ENCODE measurements at regions not wholly inside any gene's neighbourhood (a gene's known extent, or its start where the extent isn't known, plus 50 kb on each side); places are given as distances from the start of the nearest gene placed in this dataset.

- 0% methylated on average over 1 of the region's 1 CpG for WGBS, 2 donors
- DNase-seq (ENCODE audit: low spot score in 2 of 2): no peak
- intact Hi-C loops (cut with DNase I; ENCODE audit: low total_unique reads): no loop called here
- no peak overlapping the region for H3K4me3 ChIP-seq (ENCODE audit: low read depth, poor library complexity, severe bottlenecking)
- no peak for TF ChIP-seq POLR2A (IDR thresholded peaks at IDR 0.05)
Measured at GRCh38 chr13:103716718-103717117, 650.5 kb upstream of the SLC10A2 start.

DNA sequence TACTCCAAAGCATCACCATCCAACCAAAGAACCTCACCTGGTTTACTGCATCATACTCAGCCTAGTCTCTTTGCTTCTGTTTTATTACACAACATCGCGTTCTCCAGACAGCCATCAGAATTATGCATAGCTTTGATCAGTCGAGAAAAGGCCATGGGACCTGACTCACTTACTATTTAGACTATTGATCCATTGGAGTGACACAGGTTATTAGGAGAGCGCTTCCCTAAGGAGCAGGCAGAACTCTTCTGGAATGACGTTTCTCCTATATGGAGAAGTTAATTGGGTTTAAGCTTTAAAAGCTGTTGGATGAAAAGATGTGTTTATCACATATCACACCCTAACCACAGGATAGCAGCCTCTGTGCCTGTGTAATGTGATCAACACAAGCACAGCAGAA is 649.1 kb upstream of the SLC10A2 start:
- no peak for DNase-seq (ENCODE audit: low spot score in 2 of 2)
- no peak for TF ChIP-seq POLR2A (IDR thresholded peaks at IDR 0.05)
- TF ChIP-seq, protein P1, sequence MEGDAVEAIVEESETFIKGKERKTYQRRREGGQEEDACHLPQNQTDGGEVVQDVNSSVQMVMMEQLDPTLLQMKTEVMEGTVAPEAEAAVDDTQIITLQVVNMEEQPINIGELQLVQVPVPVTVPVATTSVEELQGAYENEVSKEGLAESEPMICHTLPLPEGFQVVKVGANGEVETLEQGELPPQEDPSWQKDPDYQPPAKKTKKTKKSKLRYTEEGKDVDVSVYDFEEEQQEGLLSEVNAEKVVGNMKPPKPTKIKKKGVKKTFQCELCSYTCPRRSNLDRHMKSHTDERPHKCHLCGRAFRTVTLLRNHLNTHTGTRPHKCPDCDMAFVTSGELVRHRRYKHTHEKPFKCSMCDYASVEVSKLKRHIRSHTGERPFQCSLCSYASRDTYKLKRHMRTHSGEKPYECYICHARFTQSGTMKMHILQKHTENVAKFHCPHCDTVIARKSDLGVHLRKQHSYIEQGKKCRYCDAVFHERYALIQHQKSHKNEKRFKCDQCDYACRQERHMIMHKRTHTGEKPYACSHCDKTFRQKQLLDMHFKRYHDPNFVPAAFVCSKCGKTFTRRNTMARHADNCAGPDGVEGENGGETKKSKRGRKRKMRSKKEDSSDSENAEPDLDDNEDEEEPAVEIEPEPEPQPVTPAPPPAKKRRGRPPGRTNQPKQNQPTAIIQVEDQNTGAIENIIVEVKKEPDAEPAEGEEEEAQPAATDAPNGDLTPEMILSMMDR (IDR thresholded peaks at IDR 0.05): no peak
- WGBS, 2 donors: 91 to 92% methylated on average over 5 of the region's 5 CpGs
- intact Hi-C loops (cut with DNase I; ENCODE audit: low total_unique reads): no loop called here
- H3K4me3 ChIP-seq (ENCODE audit: low read depth, poor library complexity, severe bottlenecking): no peak overlapping the region

- no peak overlapping the region for H3K4me3 ChIP-seq (ENCODE audit: low read depth, poor library complexity, severe bottlenecking)
- WGBS, 2 donors: 93 to 100% methylated on average over 1 of the region's 1 CpG
- TF ChIP-seq, protein P1 (IDR thresholded peaks at IDR 0.05): no peak
- TF ChIP-seq POLR2A (IDR thresholded peaks at IDR 0.05): no peak
- no peak for DNase-seq (ENCODE audit: low spot score in 2 of 2)
- intact Hi-C loops (cut with DNase I; ENCODE audit: low total_unique reads): no loop called here
Measured at GRCh38 chr13:103703246-103703645, 637.0 kb upstream of the SLC10A2 start.

- intact Hi-C loops (cut with DNase I; ENCODE audit: low total_unique reads): no loop called here
- no peak overlapping the region for H3K4me3 ChIP-seq (ENCODE audit: low read depth, poor library complexity, severe bottlenecking)
- DNase-seq (ENCODE audit: low spot score in 2 of 2): no peak
- TF ChIP-seq POLR2A (IDR thresholded peaks at IDR 0.05): no peak
- TF ChIP-seq, protein P1 (IDR thresholded peaks at IDR 0.05): no peak
- WGBS, 2 donors: 49 to 51% methylated on average over 5 of the region's 5 CpGs
Measured at GRCh38 chr13:103698000-103698399, 631.8 kb upstream of the SLC10A2 start.

DNA sequence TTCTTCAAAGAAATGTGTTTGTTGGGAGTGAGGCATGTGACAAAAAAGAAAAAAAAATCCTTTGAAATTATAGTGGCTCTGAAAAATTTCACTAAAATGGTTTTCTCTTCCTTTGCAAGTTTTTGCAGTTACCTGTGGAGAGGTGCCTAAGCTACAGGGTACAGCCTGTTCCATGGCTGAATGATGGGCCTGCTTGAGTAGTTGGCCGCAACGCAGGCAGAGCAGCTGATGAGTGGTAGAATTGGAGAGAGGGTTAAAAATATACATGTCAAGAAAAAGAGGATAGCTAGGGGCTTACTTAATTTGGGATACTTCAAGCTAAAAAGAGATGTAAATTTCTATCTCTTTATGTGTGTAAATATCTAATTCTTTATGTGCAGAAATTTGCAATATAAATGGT is 629.1 kb upstream of the SLC10A2 start:
- DNase-seq (ENCODE audit: low spot score in 2 of 2): no peak
- 81 to 98% methylated on average over 2 of the region's 2 CpGs for WGBS, 2 donors
- intact Hi-C loops (cut with DNase I; ENCODE audit: low total_unique reads): no loop called here
- no peak overlapping the region for H3K4me3 ChIP-seq (ENCODE audit: low read depth, poor library complexity, severe bottlenecking)
- no peak for TF ChIP-seq POLR2A (IDR thresholded peaks at IDR 0.05)
- TF ChIP-seq, protein P1 (IDR thresholded peaks at IDR 0.05): no peak

DNA sequence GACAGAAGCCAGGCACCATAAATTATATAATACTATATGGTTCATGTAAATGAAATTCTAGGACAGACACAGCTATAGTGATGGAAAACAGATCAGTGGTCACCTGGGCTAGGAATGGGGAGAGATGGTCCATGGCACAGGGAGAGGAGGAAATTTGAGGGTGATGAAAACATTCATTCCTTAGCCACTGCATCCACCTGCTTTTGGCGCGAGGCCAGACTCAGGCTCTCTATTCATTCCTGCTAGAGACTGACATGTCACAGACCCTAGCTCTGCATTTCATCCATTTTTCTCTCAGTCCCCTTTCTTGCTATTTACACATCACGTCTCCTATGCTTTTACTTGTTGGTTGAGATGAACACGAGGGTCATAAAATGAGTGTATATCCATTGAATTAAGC is 628.3 kb upstream of the SLC10A2 start:
- DNase-seq (ENCODE audit: low spot score in 2 of 2): no peak
- no peak overlapping the region for H3K4me3 ChIP-seq (ENCODE audit: low read depth, poor library complexity, severe bottlenecking)

More for the DNA sequence above, 628.3 kb upstream of the SLC10A2 start:
- 72 to 88% methylated on average over 4 of the region's 4 CpGs for WGBS, 2 donors
- TF ChIP-seq POLR2A (IDR thresholded peaks at IDR 0.05): no peak
- TF ChIP-seq, protein P1 (IDR thresholded peaks at IDR 0.05): no peak
- intact Hi-C loops (cut with DNase I; ENCODE audit: low total_unique reads): no loop called here

Data from lower leg skin (tissue), 4 donors.